K562 (cell line): ENCODE measurements at regions not wholly inside any gene's neighbourhood (a gene's known extent, or its start where the extent isn't known, plus 50 kb on each side); places are given as distances from the start of the nearest gene placed in this dataset.

Experiments used
- ATAC-seq: fragments of 200-7000 bp; cut with Tn5 transposase; 3 replicates; pipeline ENCODE4 v1.9.1; 2020; ENCODE audit warnings: moderate library complexity
- BruUV-seq: library from RNA; stranded (reverse); fragments of 400-500 nt; replicated peaks from 2 replicates; lab custom pipeline; 2021; lab: Mats Ljungman, UMichigan
- CTCF ChIA-PET: fragments of 300-600 bp; formaldehyde crosslinking; extraction: SDS; loops from one replicate; lab custom pipeline; 2021; ENCODE audit warnings: low intra/inter-chr PET ratio; lab: Yijun Ruan, JAX
- POLR2A ChIA-PET: fragments of 300-600, 350-650 bp; sonication (Branson Sonifier 250); formaldehyde crosslinking; extraction: SDS; loops from one replicate; lab custom pipeline; 2021; ENCODE audit warnings: antibody characterized with exemption, inconsistent platforms; lab: Yijun Ruan, JAX
- DNase-seq, 4 experiments: peaks; one replicate each; pipeline versions ENCODE4 v3.0.0 to v3.0.0-alpha.2; 2011 to 2018; ENCODE audit warnings: low spot score in 3 of 4, mixed read lengths in 3 of 4; ENCODE audit errors: extremely low read depth in 1 of 4
- FAIRE-seq: peaks from 2 replicates; lab custom pipeline; 2011; peaks lifted over from hg19 to GRCh38; lab: Jason Lieb, UNC
- H2AFZ ChIP-seq: 2 replicates; pipeline ENCODE4 v1.6.0; 2011; ENCODE audit warnings: low read depth, low read length, control low read depth, inconsistent platforms
- H3K27ac ChIP-seq: fragments of 200-600 bp; 3 replicates; pipeline ENCODE4 v1.8.0; 2011; ENCODE audit warnings: low read depth, mild to moderate bottlenecking, control low read depth, inconsistent platforms, low read length, moderate library complexity, mixed read lengths; ENCODE audit errors: extremely low read depth
- H3K27me3 ChIP-seq, 2 experiments: fragments of 300-600 bp in 1 of 2; 2 replicates in 1 of 2; 3 replicates in 1 of 2; pipeline versions ENCODE4 v1.6.0 to v1.8.0; 2011; ENCODE audit warnings: inconsistent platforms in 2 of 2, low read length in 2 of 2, mild to moderate bottlenecking in 1 of 2, mixed read lengths in 1 of 2, moderate library complexity in 1 of 2; ENCODE audit not compliant: control insufficient read depth in 2 of 2, insufficient read depth in 2 of 2
- H3K36me3 ChIP-seq: fragments of 300-600 bp; 3 replicates; pipeline ENCODE4 v1.8.0; 2011; ENCODE audit warnings: mild to moderate bottlenecking, low read length, inconsistent platforms; ENCODE audit not compliant: control insufficient read depth, insufficient read depth
- H3K4me1 ChIP-seq, 2 experiments: fragments of 200-600 bp in 1 of 2; replicated peaks in 1 of 2; 2 replicates in 1 of 2; 3 replicates in 1 of 2; pipeline versions ENCODE4 v1.5.1 to v1.8.0; 2011; ENCODE audit warnings: inconsistent platforms in 2 of 2, low read length in 2 of 2, mild to moderate bottlenecking in 1 of 2, mixed read lengths in 1 of 2, moderate library complexity in 1 of 2; ENCODE audit not compliant: control insufficient read depth in 2 of 2, insufficient read depth in 2 of 2
- H3K4me2 ChIP-seq: 2 replicates; pipeline ENCODE4 v1.6.1; 2011; ENCODE audit warnings: low read length, control low read depth, inconsistent platforms, mixed read lengths; ENCODE audit not compliant: insufficient read depth
- H3K4me3 ChIP-seq: fragments of 200-600 bp; sonication (generic), shearing (Covaris generic); 2 replicates; pipeline ENCODE4 v1.5.1; 2016; ENCODE audit warnings: control low read depth, inconsistent platforms
- H3K79me2 ChIP-seq: fragments of 200-600 bp; 3 replicates; pipeline ENCODE4 v1.8.0; 2011; ENCODE audit warnings: low read length, inconsistent platforms; ENCODE audit not compliant: control insufficient read depth, insufficient read depth
- H3K9ac ChIP-seq, 2 experiments: 2 replicates each; pipeline versions ENCODE4 v1.6.0 to v1.6.1; 2011; ENCODE audit warnings: low read depth in 2 of 2, low read length in 2 of 2, control low read depth in 1 of 2, inconsistent platforms in 1 of 2, mild to moderate bottlenecking in 1 of 2, mixed read lengths in 1 of 2; ENCODE audit not compliant: insufficient read depth in 1 of 2
- H3K9me1 ChIP-seq: one replicate; pipeline ENCODE4 v1.6.0; 2011; ENCODE audit warnings: inconsistent platforms, mild to moderate bottlenecking, low read length, moderate library complexity; ENCODE audit not compliant: control insufficient read depth, insufficient read depth
- H3K9me3 ChIP-seq: replicated peaks from 2 replicates; pipeline ENCODE4 v1.5.1; 2011; ENCODE audit warnings: low read depth, low read length, inconsistent platforms; ENCODE audit not compliant: control insufficient read depth, insufficient read depth
- H4K20me1 ChIP-seq: replicated peaks from 2 replicates; pipeline ENCODE4 v1.6.1; 2011; ENCODE audit warnings: low read length, inconsistent platforms, mixed read lengths; ENCODE audit not compliant: control insufficient read depth, insufficient read depth
- BRCA1 ChIP-seq, 2 experiments: fragments of 450-650 bp in 1 of 2; sonication (generic) in 1 of 2; formaldehyde crosslinking in 1 of 2; IDR thresholded peaks; 2 replicates each; pipeline versions ENCODE4 v1.5.0 to v1.6.1; 2017 to 2020; ENCODE audit warnings: mild to moderate bottlenecking in 1 of 2, missing genetic modification reagents in 1 of 2
- ESRRA ChIP-seq: fragments of 450-650 bp; IDR thresholded peaks from 2 replicates; pipeline ENCODE4 v1.6.1; 2014; ENCODE audit warnings: low read depth, mild to moderate bottlenecking, moderate library complexity, borderline replicate concordance
- MIER1 ChIP-seq: fragments of 450-650 bp; IDR thresholded peaks from 2 replicates; pipeline ENCODE4 v1.6.1; 2016; ENCODE audit warnings: antibody characterized with exemption, mild to moderate bottlenecking, low read depth
- NRF1 ChIP-seq, 2 experiments: fragments of 450-650 bp; IDR thresholded peaks in 1 of 2; conservative IDR thresholded peaks in 1 of 2; 2 replicates each; pipeline ENCODE4 v1.6.1; 2014; ENCODE audit warnings: mild to moderate bottlenecking in 2 of 2
- SIRT6 ChIP-seq: IDR thresholded peaks from one replicate; pipeline ENCODE4 v1.6.1; 2012; ENCODE audit warnings: low read depth, mild to moderate bottlenecking, control low read depth, inconsistent platforms, low read length, moderate library complexity
- ZBTB1 ChIP-seq: sonication (generic); formaldehyde crosslinking; IDR thresholded peaks from 2 replicates; pipeline ENCODE4 v1.8.1; 2023; ENCODE audit warnings: missing genetic modification reagents, low read depth, mild to moderate bottlenecking, borderline replicate concordance
- ZBTB7A ChIP-seq: IDR thresholded peaks from 2 replicates; pipeline ENCODE4 v1.6.1; 2011; ENCODE audit warnings: low read depth, mild to moderate bottlenecking, low read length, moderate library complexity, borderline replicate concordance; ENCODE audit not compliant: control insufficient read depth
- WGBS: fragments of 100-300 bp; shearing (Covaris generic); methylation state at CpG from one replicate; pipeline ENCODE4 v1.1.6; 2016; ENCODE audit warnings: low coverage, mixed read lengths; ENCODE audit not compliant: insufficient coverage; ENCODE audit errors: missing lambda C conversion rate; 5-methylcytosine and 5-hydroxymethylcytosine counted together
- in situ Hi-C: fragments of 300-500 bp; cut with MboI; formaldehyde crosslinking; loops from 4 replicates; pipeline ENCODE4 v1.15.0; 2018; ENCODE audit warnings: inconsistent platforms, mixed read lengths
- intact Hi-C: fragments of 100-400 bp; cut with micrococcal nuclease; formaldehyde crosslinking; loops from 2 replicates; pipeline ENCODE4 v1.14.2; 2022
- TF ChIP-seq, protein P1 (sequence below), 2 experiments: fragments of 450-650 bp in 1 of 2; sonication (generic) in 1 of 2; formaldehyde crosslinking in 1 of 2; IDR thresholded peaks; 2 replicates each; pipeline versions ENCODE4 v1.7.1 to v1.9.0; 2016 to 2022; ENCODE audit warnings: inconsistent platforms in 1 of 2, mild to moderate bottlenecking in 1 of 2, missing genetic modification reagents in 1 of 2
- TF ChIP-seq, protein P2 (sequence below): fragments of 450-650 bp; IDR thresholded peaks from 2 replicates; pipeline ENCODE4 v1.6.1; 2016

DNA sequence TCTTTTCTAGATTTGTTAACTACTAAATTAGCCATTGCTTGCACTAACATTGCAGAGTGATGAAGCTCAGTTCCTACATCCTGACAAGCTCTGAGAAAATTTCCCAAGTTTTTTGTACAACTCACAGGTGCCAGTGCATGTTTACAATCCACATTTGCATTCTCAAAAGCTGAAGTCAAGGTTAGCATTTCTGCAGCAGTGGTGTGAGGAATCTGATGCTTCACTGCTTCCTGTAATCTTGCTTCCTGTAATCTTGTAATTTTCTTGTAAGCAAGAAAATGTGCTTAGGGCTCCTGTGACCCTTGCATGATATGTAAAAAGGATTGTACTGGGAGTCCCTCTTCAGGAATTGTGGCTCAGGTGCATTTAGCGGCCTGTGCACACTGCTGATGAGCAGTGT, 207.4 kb upstream of the CXCL13 start:
- no peaks in the 10 kb centered on the region for H3K36me3 ChIP-seq
- WGBS, result 0% methylated on average over 1 of the region's 1 CpG
- no peak overlapping the region for H3K4me3 ChIP-seq
- H3K27me3 ChIP-seq, result no peaks in the 10 kb centered on the region
- CTCF ChIA-PET, result no interaction called here
- no peak overlapping the region for H2AFZ ChIP-seq
- H3K9me1 ChIP-seq, result no peaks in the 10 kb centered on the region
- ATAC-seq (no peak), FAIRE-seq (no peak), DNase-seq (no peak)
- POLR2A ChIA-PET, result no interaction called here
- H3K4me1 ChIP-seq, result no peaks in the 10 kb centered on the region
- H4K20me1 ChIP-seq, result no peaks in the 10 kb centered on the region
- H3K9me3 ChIP-seq, result no peaks in the 10 kb centered on the region
- no peak overlapping the region for H3K9ac ChIP-seq
- in situ Hi-C loops, result no loop called here
- intact Hi-C loops, result no loop called here
- BruUV-seq, result no TSS peak
- no peaks in the 10 kb centered on the region for H3K79me2 ChIP-seq
- no peak overlapping the region for H3K4me2 ChIP-seq
- H3K27ac ChIP-seq, result no peak overlapping the region
- TF ChIP-seq, protein P1, sequence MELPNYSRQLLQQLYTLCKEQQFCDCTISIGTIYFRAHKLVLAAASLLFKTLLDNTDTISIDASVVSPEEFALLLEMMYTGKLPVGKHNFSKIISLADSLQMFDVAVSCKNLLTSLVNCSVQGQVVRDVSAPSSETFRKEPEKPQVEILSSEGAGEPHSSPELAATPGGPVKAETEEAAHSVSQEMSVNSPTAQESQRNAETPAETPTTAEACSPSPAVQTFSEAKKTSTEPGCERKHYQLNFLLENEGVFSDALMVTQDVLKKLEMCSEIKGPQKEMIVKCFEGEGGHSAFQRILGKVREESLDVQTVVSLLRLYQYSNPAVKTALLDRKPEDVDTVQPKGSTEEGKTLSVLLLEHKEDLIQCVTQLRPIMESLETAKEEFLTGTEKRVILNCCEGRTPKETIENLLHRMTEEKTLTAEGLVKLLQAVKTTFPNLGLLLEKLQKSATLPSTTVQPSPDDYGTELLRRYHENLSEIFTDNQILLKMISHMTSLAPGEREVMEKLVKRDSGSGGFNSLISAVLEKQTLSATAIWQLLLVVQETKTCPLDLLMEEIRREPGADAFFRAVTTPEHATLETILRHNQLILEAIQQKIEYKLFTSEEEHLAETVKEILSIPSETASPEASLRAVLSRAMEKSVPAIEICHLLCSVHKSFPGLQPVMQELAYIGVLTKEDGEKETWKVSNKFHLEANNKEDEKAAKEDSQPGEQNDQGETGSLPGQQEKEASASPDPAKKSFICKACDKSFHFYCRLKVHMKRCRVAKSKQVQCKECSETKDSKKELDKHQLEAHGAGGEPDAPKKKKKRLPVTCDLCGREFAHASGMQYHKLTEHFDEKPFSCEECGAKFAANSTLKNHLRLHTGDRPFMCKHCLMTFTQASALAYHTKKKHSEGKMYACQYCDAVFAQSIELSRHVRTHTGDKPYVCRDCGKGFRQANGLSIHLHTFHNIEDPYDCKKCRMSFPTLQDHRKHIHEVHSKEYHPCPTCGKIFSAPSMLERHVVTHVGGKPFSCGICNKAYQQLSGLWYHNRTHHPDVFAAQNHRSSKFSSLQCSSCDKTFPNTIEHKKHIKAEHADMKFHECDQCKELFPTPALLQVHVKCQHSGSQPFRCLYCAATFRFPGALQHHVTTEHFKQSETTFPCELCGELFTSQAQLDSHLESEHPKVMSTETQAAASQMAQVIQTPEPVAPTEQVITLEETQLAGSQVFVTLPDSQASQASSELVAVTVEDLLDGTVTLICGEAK (IDR thresholded peaks at IDR 0.05), result no peak
- TF ChIP-seq, protein P1 (CRISPR knock-in tag; IDR thresholded peaks at IDR 0.05), result no peak
- TF ChIP-seq, protein P2, sequence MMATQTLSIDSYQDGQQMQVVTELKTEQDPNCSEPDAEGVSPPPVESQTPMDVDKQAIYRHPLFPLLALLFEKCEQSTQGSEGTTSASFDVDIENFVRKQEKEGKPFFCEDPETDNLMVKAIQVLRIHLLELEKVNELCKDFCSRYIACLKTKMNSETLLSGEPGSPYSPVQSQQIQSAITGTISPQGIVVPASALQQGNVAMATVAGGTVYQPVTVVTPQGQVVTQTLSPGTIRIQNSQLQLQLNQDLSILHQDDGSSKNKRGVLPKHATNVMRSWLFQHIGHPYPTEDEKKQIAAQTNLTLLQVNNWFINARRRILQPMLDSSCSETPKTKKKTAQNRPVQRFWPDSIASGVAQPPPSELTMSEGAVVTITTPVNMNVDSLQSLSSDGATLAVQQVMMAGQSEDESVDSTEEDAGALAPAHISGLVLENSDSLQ, result no peak
- no peak for TF ChIP-seq SIRT6
- no peak for TF ChIP-seq NRF1 (conservative IDR thresholded peaks at IDR 0.05 in 1 of 2, IDR thresholded peaks at IDR 0.05 in 1 of 2)
- no peak for TF ChIP-seq BRCA1 (IDR thresholded peaks at IDR 0.05)
- TF ChIP-seq BRCA1 (CRISPR knock-in tag; IDR thresholded peaks at IDR 0.05), result no peak
- no peak for TF ChIP-seq ZBTB7A
- TF ChIP-seq ZBTB1, result no peak
- TF ChIP-seq MIER1, result no peak
- no peak for TF ChIP-seq ESRRA
